GM18873 (cell line): ENCODE measurements at regions not wholly inside any gene's neighbourhood (a gene's known extent, or its start where the extent isn't known, plus 50 kb on each side); places are given as distances from the start of the nearest gene placed in this dataset.
A peak's percentile ranks its signal among the peaks of the same experiment; 100 is the strongest.
"Not testable (repeated sequence)": the region's sequence is repeated elsewhere in the genome, so short reads cannot be mapped to it uniquely, and the experiment has no call there.

Source experiments
- ATAC-seq: cut with Tn5 transposase; IDR thresholded peaks from one replicate; pipeline ENCODE4 v1.9.1; 2021; ENCODE audit warnings: mild to moderate bottlenecking, moderate library complexity, moderate number of reproducible peaks; ENCODE audit not compliant: unreplicated experiment, low FRiP score

DNA sequence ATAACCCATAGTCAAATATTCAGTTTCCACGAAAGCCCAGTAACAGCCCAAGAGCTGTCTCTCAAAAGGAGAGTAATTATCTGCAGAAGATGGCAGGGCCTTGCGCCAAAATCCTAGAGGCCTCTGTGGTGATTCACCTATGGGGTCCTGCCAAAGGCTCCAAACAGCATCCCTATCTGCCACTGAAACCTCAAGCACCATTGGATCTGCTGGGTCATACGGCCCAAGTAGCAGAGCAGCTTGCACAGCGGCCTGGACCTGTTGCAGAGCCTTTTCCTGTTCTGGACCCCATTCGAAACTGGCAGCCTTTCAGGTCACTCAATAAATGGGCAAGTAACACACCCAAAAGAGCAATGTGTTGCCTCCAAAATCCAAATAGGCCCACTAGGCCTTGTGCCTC, 183.2 kb upstream of the IPO5 start:
- ATAC-seq, result not testable (repeated sequence)

DNA sequence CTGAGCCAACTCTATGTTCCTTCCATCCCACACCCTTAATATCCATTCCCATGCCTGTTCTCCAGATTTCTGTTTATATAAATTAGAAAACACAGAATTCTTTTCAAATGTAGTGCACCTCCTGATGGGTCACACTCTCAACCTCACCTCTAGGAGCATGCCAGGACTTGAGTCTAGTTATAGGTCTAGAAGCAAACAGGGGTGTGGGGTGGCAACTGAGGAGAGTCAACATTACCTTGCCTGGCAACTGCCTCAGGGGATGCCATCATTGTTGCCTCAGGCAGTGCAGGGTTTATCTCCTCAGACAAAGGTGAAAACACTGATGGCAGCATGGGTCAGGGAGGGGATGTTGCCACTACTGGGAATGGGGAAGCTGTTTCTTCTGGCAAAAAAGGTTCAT, 181.0 kb upstream of the IPO5 start:
- ATAC-seq, result not testable (repeated sequence)

- ATAC-seq, result not testable (repeated sequence)
These were observed 178.9 kb upstream of the IPO5 start for GRCh38 chr13:97774391-97775100.

GRCh38 chr13:97780486-97780885, 173.0 kb upstream of the IPO5 start:
- ATAC-seq, result no peak

DNA sequence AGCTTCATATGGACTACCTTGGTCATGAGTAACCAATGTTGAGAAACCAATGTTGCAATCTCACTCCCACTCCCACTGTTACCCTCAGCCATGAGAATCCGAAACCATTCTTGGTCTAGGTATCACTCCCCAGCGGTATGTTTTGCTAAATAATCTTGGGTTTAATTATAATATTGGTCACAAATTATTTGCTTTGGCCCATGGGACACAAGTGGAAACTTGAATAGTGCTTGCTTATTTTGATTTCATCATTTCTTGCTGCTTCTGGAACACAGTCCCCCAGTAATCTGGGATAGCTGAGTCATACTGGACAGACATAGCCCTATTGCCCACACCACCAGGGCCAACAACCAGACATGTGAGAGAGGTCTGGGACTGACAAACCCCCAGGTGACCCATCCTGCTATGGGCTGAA, 171.6 kb upstream of the IPO5 start:
- ATAC-seq, result no peak

DNA sequence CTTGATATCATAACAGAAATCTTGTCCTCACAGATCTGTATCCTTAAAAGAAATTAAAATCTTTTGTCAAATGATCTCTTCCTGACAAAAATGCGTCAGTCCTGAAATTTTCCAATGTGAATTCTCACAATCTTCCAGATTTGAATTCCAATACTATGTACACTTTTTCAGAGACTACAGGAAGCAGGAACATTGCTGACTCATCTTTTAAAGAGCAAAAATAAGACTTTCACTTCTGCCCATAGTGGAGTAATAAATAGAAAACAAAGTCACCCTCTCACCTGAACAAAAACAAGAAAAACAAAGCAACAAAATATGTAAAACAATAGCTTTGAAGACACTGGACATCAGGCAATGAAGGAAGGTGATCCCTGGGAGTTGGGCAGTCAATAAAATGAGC, 167.0 kb upstream of the IPO5 start:
- no peak for ATAC-seq

DNA sequence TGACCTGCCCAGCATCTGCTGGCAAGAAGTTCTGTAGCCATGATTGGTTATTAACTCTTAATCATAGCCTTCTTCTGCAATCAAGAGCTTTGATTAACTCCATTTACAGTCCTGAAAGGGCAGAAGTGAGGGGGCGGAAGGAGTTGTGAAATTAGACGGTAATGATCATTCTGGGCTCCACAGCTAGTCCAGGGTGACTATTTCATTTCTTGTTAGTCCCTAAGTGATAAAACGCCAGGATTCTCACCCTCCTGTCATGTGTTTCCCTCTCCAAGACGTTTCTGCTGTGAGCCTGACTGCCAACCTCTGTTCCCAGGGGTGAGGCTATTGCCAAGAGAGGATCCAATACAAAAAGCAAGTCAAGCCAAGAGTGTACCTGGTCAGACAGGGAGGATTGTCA, 155.9 kb upstream of the IPO5 start:
- ATAC-seq, result no peak

DNA sequence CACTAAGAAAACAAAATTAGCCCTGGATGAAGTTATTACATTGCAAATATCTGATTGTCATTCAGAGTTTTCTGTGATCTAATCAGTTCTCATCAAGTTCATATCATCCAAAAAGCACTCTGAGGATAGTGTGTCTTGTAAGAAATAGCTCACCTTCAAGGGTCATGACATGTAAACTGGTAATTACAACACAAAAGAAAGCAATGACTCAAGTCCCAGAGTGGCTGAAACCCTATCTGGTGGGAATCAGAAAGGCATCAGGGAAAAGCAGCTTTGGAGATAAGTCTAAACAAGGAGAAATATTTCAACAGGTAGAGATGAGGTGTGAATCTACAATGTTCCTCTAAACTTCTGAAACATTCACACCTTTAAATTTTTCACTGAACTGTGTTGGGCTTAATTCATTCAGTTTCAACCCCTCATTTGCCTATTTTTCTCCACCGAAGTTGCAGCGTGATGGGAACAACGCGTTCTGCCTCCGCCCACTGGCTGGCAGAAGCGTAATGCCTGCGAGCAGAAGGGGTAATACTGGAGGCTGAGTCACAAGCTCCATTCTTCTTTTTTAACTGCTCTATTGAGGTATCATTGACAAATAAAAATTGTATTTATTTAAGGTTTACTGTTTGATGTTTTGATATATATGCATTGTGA, 155.2 kb upstream of the IPO5 start:
- no peak for ATAC-seq

DNA sequence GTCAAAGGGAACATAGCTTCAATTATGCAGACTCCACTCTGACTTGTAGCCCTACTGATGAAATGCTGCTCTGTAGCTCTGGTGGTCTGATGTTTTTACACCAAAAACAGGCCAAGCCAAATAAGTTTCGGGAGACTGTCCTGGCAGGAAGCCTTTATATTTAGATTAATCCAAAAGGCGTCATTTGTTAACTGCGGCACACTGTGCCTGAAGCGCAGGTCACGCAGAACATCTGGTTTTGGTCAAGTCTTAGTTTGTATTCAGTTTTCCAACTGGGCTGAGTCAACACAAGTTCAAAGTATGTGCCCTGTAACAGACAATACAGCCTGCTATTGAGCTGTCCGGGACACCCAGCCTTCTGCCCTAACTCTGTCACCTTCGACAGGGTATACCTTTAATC, 154.6 kb upstream of the IPO5 start:
- ATAC-seq, result no peak

DNA sequence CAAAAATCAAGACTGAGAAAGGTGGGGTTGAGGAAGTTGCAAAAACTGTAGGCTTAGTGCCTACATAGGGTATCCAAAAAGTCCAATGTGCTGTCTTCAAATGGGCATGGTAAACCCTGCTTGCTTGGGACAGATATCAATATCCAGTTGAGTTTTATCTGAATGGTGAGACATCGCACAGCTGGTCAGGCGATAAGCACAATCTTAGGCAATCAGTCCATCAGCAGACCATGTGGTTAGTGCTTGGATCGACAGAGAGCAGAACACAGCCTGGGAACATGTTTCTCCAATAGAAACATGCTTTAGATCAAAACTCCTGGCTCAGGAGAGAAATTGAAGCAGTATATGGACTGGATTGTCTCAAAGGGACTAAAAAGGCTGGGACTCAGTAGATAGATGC, 151.3 kb upstream of the IPO5 start:
- no peak for ATAC-seq

DNA sequence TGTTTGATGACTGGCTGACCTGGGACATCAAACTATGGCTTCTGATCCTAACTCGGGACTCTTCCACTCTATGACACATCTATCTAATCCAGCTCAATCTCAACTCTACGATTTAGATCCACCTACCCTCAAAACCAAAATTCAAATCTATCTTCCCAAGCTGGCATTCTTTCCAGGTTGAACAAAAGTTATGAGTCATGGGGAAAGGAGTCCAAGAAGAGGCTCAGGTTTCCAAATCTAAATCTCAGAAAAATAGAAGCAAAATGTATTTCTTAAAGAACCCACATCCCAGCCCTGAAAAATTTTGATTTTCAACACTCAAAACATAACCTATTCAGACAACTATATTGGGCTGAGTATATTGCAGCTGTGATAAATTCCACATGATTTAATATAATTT, 143.9 kb upstream of the IPO5 start:
- no peak for ATAC-seq

GRCh38 chr13:97810152-97810551, 143.3 kb upstream of the IPO5 start:
- no peak for ATAC-seq

DNA sequence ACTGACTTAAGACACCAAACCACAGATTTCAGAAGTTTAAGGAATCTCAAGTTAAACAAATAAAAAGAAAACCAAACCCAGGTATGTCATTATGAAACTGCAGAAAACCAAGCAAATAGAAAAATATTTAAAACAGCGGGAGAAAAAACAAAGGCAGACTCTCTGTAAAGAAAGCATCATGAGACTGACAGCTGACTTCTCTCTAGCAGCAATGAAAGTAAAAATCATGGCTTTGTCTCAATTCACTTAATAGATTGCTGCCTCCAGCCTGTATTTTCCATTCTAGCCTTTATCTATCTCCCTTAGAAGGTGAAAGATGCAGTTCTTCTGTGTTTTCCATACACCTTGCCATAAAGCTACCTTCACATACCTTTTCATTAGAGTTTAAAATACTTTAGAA, 131.1 kb upstream of the IPO5 start:
- no peak for ATAC-seq

DNA sequence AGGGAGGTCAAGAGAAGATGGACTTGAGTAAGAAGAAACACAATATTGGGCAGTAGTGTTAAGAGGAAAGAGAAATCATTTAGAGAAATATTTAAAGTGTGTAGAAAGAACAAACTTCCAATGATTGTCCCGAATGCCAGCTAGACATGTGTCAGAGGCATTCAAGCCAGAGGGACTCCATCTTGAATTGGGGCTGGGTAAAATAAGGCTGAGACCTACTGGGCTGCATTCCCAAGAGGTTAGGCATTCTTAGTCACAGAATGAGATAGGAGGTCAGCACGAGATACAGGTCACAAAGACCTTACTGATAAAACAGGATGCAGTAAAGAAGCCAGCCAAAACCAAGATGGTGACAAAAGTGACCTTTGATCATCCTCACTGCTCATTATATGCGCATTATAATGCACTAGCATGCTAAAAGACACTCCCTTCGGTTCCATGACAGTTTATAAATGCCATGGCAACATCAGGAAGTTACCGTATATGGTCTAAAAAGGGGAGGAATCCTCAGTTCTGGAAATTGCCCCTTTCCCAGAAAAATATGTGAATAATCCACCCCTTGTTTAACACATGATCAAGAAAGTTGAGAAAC, 127.0 kb upstream of the IPO5 start:
- no peak for ATAC-seq

- ATAC-seq, result no peak
These were observed 119.2 kb upstream of the IPO5 start for GRCh38 chr13:97834250-97834649.

DNA sequence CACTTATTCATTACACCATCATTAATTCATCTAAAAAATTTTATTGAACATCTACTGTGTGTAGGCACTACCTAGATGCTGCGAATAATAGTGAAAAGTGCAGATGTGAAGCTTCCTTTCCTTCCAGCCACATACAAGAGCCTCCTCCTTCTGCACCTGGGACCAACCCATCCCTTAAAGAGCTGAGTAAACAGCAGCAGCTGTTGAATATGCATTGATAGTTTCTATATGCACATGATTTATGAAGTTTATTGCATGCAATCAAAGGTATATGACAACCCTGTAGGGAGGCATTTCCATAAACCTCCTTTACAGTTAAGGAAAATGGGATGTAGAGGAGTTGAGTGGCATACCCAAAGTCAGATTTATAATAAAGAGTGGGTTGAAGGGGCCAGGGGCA, 110.3 kb upstream of the IPO5 start:
- ATAC-seq, result no peak

GRCh38 chr13:97844151-97844550, 109.3 kb upstream of the IPO5 start:
- no peak for ATAC-seq

DNA sequence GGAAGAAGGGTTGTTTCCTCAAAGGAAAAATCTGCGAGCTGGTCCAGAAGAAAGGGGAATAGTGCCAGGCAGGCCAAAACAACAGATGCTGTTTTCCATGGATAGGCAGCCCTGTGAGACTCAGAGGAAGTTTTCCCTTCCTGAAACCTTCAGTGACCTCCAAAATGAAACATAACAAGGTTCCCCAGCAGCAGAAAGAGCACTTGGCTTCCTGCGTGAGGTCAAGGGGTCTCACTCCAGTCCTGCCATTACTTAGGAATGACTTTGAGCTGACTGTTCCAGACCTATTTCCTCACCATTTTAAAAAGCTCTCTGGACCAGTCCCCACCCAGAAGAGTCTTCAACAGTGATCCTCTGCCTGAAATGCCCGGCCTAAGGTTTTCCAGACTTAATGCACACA, 104.6 kb upstream of the IPO5 start:
- no peak for ATAC-seq

DNA sequence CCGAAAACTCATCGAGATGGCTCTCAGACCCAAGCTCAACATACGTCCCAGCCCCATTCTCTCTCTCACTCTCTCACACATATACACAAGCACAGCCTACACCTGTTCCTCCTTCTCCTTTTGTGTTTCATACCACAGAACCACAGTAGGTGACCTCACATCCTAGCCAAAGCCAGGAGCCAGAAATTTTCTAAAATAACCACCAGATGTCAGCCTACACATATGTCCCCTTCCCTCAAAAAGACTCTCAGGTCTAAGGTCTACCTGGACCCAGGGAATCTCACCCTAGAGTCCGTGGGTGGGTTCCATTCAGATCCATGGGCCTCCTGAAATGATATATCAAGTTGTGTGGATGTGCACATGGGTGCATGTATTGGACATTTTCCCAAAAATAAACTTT, 104.2 kb upstream of the IPO5 start:
- ATAC-seq, result peak; percentile 85

- no peak for ATAC-seq
These were observed 102.2 kb upstream of the IPO5 start for GRCh38 chr13:97851269-97851668.

DNA sequence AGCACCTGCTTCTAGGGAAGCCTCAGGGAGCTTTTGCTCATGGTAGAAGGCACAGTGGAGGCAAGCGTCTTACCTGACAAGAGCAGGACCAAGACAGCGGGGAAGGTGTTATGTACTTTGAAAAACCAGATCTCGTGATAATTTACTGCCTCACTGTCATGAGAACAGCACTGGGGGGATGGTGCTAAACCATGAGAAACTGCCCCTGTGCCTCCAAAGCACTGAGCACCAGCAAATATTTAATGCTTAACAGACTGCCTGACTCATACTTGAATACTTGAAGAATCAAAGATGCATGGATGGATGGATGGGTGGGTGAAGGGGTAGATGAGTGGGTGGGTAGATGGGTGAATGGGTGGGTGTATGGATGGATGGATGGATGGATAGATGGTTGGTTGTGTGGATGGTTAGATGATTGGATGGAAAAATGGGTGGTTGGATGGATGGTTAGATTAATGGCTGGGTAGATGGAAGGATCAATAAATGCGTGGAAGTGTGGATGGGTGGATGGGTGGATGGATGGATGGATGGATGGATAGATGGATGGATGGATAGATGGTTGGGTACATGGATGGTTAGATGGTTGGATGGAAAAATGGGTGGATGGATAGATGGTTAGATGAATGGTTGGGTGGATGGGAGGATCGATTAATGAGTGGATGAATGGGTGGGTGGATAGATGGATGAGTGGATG, 101.1 kb upstream of the IPO5 start:
- ATAC-seq, result no peak
